ENCODE measurements at regions not wholly inside any gene's neighbourhood (a gene's known extent, or its start where the extent isn't known, plus 50 kb on each side); places are given as distances from the start of the nearest gene placed in this dataset.

DNA sequence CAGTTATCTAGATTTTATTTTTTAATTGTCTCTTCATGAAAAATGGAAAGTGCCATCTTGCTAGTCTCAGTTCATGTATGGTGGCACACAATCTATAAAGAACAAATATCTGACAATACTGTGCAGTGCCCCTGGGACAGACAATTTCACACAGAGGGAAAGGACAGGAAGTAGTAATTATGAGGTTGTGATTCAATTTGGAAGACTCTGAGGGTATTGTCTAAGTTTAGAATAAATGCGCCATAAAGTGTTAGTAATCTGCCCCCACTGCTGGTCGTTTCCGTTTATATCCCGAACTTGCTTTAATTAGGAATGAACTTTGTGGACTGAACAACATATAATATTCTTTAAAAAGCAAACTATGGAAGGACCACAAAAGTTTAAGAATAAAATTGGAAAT lies 196.4 kb upstream of the SLC24A5 start:
- H3K9me3 ChIP-seq (ENCODE audit: low read depth), result no peaks in the 10 kb centered on the region
- no peak overlapping the region for H2AFZ ChIP-seq
- H3K79me2 ChIP-seq, result no peaks in the 10 kb centered on the region
- no peaks in the 10 kb centered on the region for H3K27me3 ChIP-seq
- H3K4me1 ChIP-seq (ENCODE audit: insufficient read depth), result no peaks in the 10 kb centered on the region
- 89% methylated on average over 4 of the region's 4 CpGs for WGBS (ENCODE audit: low lambda C conversion rate, missing lambda C conversion rate)
- H4K20me1 ChIP-seq (ENCODE audit: insufficient read depth, poor library complexity, severe bottlenecking), result no peaks in the 10 kb centered on the region
- H3K27ac ChIP-seq, result no peak overlapping the region
- no peak for DNase-seq (ENCODE audit: low spot score)
- no peaks in the 10 kb centered on the region for H3K9me2 ChIP-seq (replicated peaks; ENCODE audit: insufficient read depth)
- no peaks in the 10 kb centered on the region for H3K36me3 ChIP-seq (replicated peaks; ENCODE audit: insufficient read depth, low read depth)
- no peak for TF ChIP-seq EZH2 (IDR thresholded peaks at IDR 0.05; ENCODE audit: borderline replicate concordance)
- TF ChIP-seq EZH2phosphoT487 (IDR thresholded peaks at IDR 0.05; ENCODE audit: low read depth, severe bottlenecking, unreplicated experiment), result no peak
- TF ChIP-seq, protein P1, sequence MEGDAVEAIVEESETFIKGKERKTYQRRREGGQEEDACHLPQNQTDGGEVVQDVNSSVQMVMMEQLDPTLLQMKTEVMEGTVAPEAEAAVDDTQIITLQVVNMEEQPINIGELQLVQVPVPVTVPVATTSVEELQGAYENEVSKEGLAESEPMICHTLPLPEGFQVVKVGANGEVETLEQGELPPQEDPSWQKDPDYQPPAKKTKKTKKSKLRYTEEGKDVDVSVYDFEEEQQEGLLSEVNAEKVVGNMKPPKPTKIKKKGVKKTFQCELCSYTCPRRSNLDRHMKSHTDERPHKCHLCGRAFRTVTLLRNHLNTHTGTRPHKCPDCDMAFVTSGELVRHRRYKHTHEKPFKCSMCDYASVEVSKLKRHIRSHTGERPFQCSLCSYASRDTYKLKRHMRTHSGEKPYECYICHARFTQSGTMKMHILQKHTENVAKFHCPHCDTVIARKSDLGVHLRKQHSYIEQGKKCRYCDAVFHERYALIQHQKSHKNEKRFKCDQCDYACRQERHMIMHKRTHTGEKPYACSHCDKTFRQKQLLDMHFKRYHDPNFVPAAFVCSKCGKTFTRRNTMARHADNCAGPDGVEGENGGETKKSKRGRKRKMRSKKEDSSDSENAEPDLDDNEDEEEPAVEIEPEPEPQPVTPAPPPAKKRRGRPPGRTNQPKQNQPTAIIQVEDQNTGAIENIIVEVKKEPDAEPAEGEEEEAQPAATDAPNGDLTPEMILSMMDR (IDR thresholded peaks at IDR 0.05; ENCODE audit: poor library complexity), result no peak
- no peak overlapping the region for H3K4me2 ChIP-seq
- H3K4me3 ChIP-seq, result no peak overlapping the region

DNA sequence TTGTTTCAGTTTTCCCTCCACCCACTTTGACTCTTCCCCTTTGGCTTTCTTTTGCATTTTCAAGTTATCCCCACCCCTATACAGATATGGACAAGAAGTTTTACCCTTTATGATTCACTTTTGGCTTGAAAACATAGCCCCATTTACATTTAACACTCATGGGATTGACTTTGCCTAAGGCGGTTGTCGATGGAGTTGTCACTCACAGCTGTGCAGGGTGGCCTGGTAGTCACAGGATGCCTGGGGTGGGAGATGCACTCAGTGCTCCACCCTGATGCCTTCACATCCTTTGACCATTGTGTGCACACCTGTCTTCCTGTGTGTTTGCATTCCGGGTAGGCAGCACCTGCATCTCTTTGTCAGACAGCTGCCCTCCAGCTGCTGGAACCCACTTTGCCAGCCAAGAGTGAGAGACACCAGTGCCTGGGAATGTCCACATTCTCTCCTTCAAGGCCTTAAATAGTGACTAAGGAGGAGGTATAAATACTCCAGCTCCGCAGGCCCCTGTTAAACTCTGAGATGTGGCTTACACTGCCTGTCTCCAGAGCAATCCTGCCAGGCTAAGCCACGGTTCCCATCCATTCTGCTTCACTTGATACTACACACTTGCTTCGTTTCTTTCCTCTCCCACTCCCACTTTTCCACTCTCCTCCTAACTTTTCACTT lies 191.5 kb upstream of the SLC24A5 start:
- Histone ChIP-seq H3K27ac (no peak overlapping the region), H4K20me1 (ENCODE audit: insufficient read depth, poor library complexity, severe bottlenecking) (no peaks in the 10 kb centered on the region)
- TF ChIP-seq, protein P1 (IDR thresholded peaks at IDR 0.05; ENCODE audit: poor library complexity), result no peak
- no peak for TF ChIP-seq EZH2phosphoT487 (IDR thresholded peaks at IDR 0.05; ENCODE audit: low read depth, severe bottlenecking, unreplicated experiment)
- no peak for TF ChIP-seq EZH2 (IDR thresholded peaks at IDR 0.05; ENCODE audit: borderline replicate concordance)

DNA sequence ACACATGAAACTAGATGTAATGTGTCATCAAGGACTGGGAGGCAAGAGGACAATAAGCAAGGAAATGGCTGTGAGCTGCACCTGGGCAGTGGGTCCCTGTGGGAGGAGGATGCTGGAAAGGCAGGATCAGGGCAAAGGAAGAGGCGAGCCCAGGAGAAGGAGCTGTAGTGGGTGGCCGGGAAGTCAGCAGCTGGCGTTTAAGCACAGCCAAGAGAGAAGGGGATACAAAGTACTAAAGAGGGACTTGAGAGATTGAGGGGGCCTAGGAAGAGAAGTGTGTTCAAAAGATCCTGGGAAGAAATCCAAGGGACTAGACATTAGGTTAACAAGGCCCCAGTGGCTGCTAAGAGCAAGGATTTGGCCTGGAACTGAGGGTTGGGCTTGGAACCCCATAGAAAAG lies 188.5 kb upstream of the SLC24A5 start:
- H3K9me2 ChIP-seq (replicated peaks; ENCODE audit: insufficient read depth), result no peaks in the 10 kb centered on the region
- no peak overlapping the region for H3K4me2 ChIP-seq
- DNase-seq (ENCODE audit: low spot score), result no peak
- 93% methylated on average over 3 of the region's 3 CpGs for WGBS (ENCODE audit: low lambda C conversion rate, missing lambda C conversion rate)
- H3K27me3 ChIP-seq, result no peaks in the 10 kb centered on the region
- H3K4me3 ChIP-seq, result no peak overlapping the region
- H3K9me3 ChIP-seq (ENCODE audit: low read depth), result no peaks in the 10 kb centered on the region
- no peak overlapping the region for H2AFZ ChIP-seq
- no peaks in the 10 kb centered on the region for H4K20me1 ChIP-seq (ENCODE audit: insufficient read depth, poor library complexity, severe bottlenecking)
- H3K4me1 ChIP-seq (ENCODE audit: insufficient read depth), result no peaks in the 10 kb centered on the region
- no peak for TF ChIP-seq EZH2phosphoT487 (IDR thresholded peaks at IDR 0.05; ENCODE audit: low read depth, severe bottlenecking, unreplicated experiment)
- TF ChIP-seq, protein P1 (IDR thresholded peaks at IDR 0.05; ENCODE audit: poor library complexity), result no peak
- TF ChIP-seq EZH2 (IDR thresholded peaks at IDR 0.05; ENCODE audit: borderline replicate concordance), result no peak
- H3K27ac ChIP-seq, result no peak overlapping the region
- H3K36me3 ChIP-seq (replicated peaks; ENCODE audit: insufficient read depth, low read depth), result no peaks in the 10 kb centered on the region
- no peaks in the 10 kb centered on the region for H3K79me2 ChIP-seq

More for the DNA sequence above, 191.5 kb upstream of the SLC24A5 start:
- Histone ChIP-seq H3K79me2 (no peaks in the 10 kb centered on the region), H3K9me3 (ENCODE audit: low read depth) (no peaks in the 10 kb centered on the region), H3K4me1 (ENCODE audit: insufficient read depth) (no peaks in the 10 kb centered on the region), H2AFZ (no peak overlapping the region), H3K4me3 (no peak overlapping the region), H3K27me3 (no peaks in the 10 kb centered on the region), H3K9me2 (replicated peaks; ENCODE audit: insufficient read depth) (no peaks in the 10 kb centered on the region), H3K36me3 (replicated peaks; ENCODE audit: insufficient read depth, low read depth) (no peaks in the 10 kb centered on the region), H3K4me2 (no peak overlapping the region)
- 83% methylated on average over 6 of the region's 6 CpGs for WGBS (ENCODE audit: low lambda C conversion rate, missing lambda C conversion rate)
- DNase-seq (ENCODE audit: low spot score), result no peak
